ENCODE measurements at regions not wholly inside any gene's neighbourhood (a gene's known extent, or its start where the extent isn't known, plus 50 kb on each side); places are given as distances from the start of the nearest gene placed in this dataset.

DNA sequence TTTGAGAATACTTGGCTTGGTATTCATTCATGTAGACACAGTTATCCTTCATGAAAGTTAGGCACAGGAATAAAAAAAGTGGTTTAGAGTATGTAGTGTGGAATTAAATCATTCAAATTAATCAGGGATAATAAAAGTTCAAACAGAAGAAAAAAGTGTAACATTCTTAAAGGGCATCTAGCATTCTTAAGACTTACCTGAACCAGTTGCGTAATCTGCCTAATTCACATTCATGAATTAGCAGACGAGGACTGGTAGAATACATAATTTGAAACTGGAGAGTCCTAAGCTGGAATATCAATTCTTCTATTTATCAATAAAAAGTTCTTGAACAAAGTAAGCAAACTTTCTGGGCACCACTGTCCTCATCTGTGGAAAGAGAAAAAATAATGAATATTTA, 157.0 kb upstream of the DEPDC1 start:
- Histone ChIP-seq H3K9me3 (no peaks in the 10 kb centered on the region), H3K4me1 (no peaks in the 10 kb centered on the region), H3K27me3 (replicated peaks; ENCODE audit: control insufficient read depth, insufficient read depth, low read length) (no peaks in the 10 kb centered on the region), H3K4me3 (ENCODE audit: low read depth, low read length) (no peak overlapping the region), H3K36me3 (ENCODE audit: control insufficient read depth, insufficient read depth, low read length) (no peaks in the 10 kb centered on the region)
- intact Hi-C loops (cut with micrococcal nuclease; ENCODE audit: unreplicated experiment): no loop called here
- no TSS peak for BruUV-seq (replicated peaks)
- POLR2A ChIA-PET: no interaction called here
- DNase-seq: no peak
- CTCF ChIA-PET: no interaction called here
- Mint-ChIP-seq H3K27ac (ENCODE audit: unreplicated experiment) (no peak overlapping the region), H3K27me3 (ENCODE audit: insufficient read depth, unreplicated experiment) (peaks cover 6% of the 10 kb centered on the region), H3K36me3 (ENCODE audit: insufficient read depth, unreplicated experiment) (no peaks in the 10 kb centered on the region), H3K9me3 (ENCODE audit: unreplicated experiment) (no peaks in the 10 kb centered on the region), H3K4me3 (ENCODE audit: unreplicated experiment) (no peak overlapping the region), H3K4me1 (ENCODE audit: low read depth, unreplicated experiment) (no peaks in the 10 kb centered on the region)
- TF ChIP-seq CTCF (IDR thresholded peaks at IDR 0.05; ENCODE audit: insufficient read depth in 1 of 2, low read depth in 1 of 2, low read length in 1 of 2, severe bottlenecking in 1 of 2, unreplicated experiment in 1 of 2): no peak

DNA sequence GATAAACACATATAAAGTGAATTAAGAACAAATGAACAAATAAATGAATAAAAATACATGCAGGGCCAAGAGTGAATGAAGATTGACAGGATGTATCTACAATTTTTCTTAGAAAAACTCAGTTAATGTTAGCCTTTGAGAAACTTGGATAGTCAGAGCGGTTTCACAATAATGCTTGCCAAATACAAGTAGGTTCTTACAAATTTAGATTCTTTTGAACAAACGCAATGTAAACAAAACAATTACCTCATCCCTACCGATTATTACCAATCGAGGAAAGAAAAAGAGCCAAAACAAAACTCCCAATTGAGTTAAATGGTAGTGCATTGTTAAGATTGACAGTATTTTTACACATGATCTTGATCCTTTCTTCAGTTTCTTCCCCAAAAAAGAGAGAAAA, 176.9 kb upstream of the DEPDC1 start:
- H3K4me1 Mint-ChIP-seq (ENCODE audit: low read depth, unreplicated experiment): no peaks in the 10 kb centered on the region
- BruUV-seq (replicated peaks): no TSS peak
- Histone ChIP-seq H3K4me1 (no peaks in the 10 kb centered on the region), H3K36me3 (ENCODE audit: control insufficient read depth, insufficient read depth, low read length) (no peaks in the 10 kb centered on the region), H3K4me3 (ENCODE audit: low read depth, low read length) (no peak overlapping the region), H3K9me3 (no peaks in the 10 kb centered on the region), H3K27me3 (replicated peaks; ENCODE audit: control insufficient read depth, insufficient read depth, low read length) (no peaks in the 10 kb centered on the region)
- no peak overlapping the region for H3K4me3 Mint-ChIP-seq (ENCODE audit: unreplicated experiment)
- no peak overlapping the region for H3K27ac Mint-ChIP-seq (ENCODE audit: unreplicated experiment)
- no peaks in the 10 kb centered on the region for H3K36me3 Mint-ChIP-seq (ENCODE audit: insufficient read depth, unreplicated experiment)
- ChIA-PET CTCF (no interaction called here), POLR2A (no interaction called here)
- no peaks in the 10 kb centered on the region for H3K9me3 Mint-ChIP-seq (ENCODE audit: unreplicated experiment)
- intact Hi-C loops (cut with micrococcal nuclease; ENCODE audit: unreplicated experiment): no loop called here
- H3K27me3 Mint-ChIP-seq (ENCODE audit: insufficient read depth, unreplicated experiment): peaks cover 4% of the 10 kb centered on the region
- DNase-seq: no peak
- no peak for TF ChIP-seq CTCF (IDR thresholded peaks at IDR 0.05; ENCODE audit: insufficient read depth in 1 of 2, low read depth in 1 of 2, low read length in 1 of 2, severe bottlenecking in 1 of 2, unreplicated experiment in 1 of 2)

- no peak for TF ChIP-seq CTCF (IDR thresholded peaks at IDR 0.05; ENCODE audit: insufficient read depth in 1 of 2, low read depth in 1 of 2, low read length in 1 of 2, severe bottlenecking in 1 of 2, unreplicated experiment in 1 of 2)
- CTCF ChIA-PET: no interaction called here
- Mint-ChIP-seq H3K27me3 (ENCODE audit: insufficient read depth, unreplicated experiment) (peaks cover 8% of the 10 kb centered on the region), H3K36me3 (ENCODE audit: insufficient read depth, unreplicated experiment) (no peaks in the 10 kb centered on the region), H3K27ac (ENCODE audit: unreplicated experiment) (no peak overlapping the region), H3K9me3 (ENCODE audit: unreplicated experiment) (no peaks in the 10 kb centered on the region), H3K4me3 (ENCODE audit: unreplicated experiment) (no peak overlapping the region), H3K4me1 (ENCODE audit: low read depth, unreplicated experiment) (no peaks in the 10 kb centered on the region)
- H3K4me3 ChIP-seq (ENCODE audit: low read depth, low read length): no peak overlapping the region
- no peaks in the 10 kb centered on the region for H3K4me1 ChIP-seq
- H3K36me3 ChIP-seq (ENCODE audit: control insufficient read depth, insufficient read depth, low read length): no peaks in the 10 kb centered on the region
- intact Hi-C loops (cut with micrococcal nuclease; ENCODE audit: unreplicated experiment): no loop called here
- POLR2A ChIA-PET: no interaction called here
- no peaks in the 10 kb centered on the region for H3K27me3 ChIP-seq (replicated peaks; ENCODE audit: control insufficient read depth, insufficient read depth, low read length)
- H3K9me3 ChIP-seq: no peaks in the 10 kb centered on the region
- DNase-seq: no peak
- no TSS peak for BruUV-seq (replicated peaks)
These were observed 178.5 kb upstream of the DEPDC1 start for GRCh38 chr1:68675336-68675735.
